ENCODE measurements at regions not wholly inside any gene's neighbourhood (a gene's known extent, or its start where the extent isn't known, plus 50 kb on each side); places are given as distances from the start of the nearest gene placed in this dataset.
"Not testable (repeated sequence)": the region's sequence is repeated elsewhere in the genome, so short reads cannot be mapped to it uniquely, and the experiment has no call there.

GRCh38 chr18:15001795-15002107 is 253.8 kb downstream of the ANKRD30B start:
- TF ChIP-seq, protein P1, sequence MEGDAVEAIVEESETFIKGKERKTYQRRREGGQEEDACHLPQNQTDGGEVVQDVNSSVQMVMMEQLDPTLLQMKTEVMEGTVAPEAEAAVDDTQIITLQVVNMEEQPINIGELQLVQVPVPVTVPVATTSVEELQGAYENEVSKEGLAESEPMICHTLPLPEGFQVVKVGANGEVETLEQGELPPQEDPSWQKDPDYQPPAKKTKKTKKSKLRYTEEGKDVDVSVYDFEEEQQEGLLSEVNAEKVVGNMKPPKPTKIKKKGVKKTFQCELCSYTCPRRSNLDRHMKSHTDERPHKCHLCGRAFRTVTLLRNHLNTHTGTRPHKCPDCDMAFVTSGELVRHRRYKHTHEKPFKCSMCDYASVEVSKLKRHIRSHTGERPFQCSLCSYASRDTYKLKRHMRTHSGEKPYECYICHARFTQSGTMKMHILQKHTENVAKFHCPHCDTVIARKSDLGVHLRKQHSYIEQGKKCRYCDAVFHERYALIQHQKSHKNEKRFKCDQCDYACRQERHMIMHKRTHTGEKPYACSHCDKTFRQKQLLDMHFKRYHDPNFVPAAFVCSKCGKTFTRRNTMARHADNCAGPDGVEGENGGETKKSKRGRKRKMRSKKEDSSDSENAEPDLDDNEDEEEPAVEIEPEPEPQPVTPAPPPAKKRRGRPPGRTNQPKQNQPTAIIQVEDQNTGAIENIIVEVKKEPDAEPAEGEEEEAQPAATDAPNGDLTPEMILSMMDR (IDR thresholded peaks at IDR 0.05): not testable (repeated sequence)
- not testable (repeated sequence) for TF ChIP-seq SP1 (CRISPR knock-in tag; conservative IDR thresholded peaks at IDR 0.05); GABPB1 (CRISPR knock-in tag; IDR thresholded peaks at IDR 0.05); TEAD4 (CRISPR knock-in tag; IDR thresholded peaks at IDR 0.05); ARID4B (CRISPR knock-in tag; IDR thresholded peaks at IDR 0.05; ENCODE audit: borderline replicate concordance); NR2C2 (CRISPR knock-in tag; IDR thresholded peaks at IDR 0.05); E2F5 (CRISPR knock-in tag; IDR thresholded peaks at IDR 0.05); NFE2L1 (CRISPR knock-in tag; IDR thresholded peaks at IDR 0.05); ZNF416 (CRISPR knock-in tag; IDR thresholded peaks at IDR 0.05); TCF7 (CRISPR knock-in tag; IDR thresholded peaks at IDR 0.05; ENCODE audit: low read depth); MXD4 (CRISPR knock-in tag; IDR thresholded peaks at IDR 0.05; ENCODE audit: borderline replicate concordance); CBFB (CRISPR knock-in tag; IDR thresholded peaks at IDR 0.05; ENCODE audit: low read depth)
- TF ChIP-seq, protein P2, sequence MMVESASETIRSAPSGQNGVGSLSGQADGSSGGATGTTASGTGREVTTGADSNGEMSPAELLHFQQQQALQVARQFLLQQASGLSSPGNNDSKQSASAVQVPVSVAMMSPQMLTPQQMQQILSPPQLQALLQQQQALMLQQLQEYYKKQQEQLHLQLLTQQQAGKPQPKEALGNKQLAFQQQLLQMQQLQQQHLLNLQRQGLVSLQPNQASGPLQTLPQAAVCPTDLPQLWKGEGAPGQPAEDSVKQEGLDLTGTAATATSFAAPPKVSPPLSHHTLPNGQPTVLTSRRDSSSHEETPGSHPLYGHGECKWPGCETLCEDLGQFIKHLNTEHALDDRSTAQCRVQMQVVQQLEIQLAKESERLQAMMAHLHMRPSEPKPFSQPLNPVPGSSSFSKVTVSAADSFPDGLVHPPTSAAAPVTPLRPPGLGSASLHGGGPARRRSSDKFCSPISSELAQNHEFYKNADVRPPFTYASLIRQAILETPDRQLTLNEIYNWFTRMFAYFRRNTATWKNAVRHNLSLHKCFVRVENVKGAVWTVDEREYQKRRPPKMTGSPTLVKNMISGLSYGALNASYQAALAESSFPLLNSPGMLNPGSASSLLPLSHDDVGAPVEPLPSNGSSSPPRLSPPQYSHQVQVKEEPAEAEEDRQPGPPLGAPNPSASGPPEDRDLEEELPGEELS (CRISPR knock-in tag; IDR thresholded peaks at IDR 0.05): not testable (repeated sequence)

Data from WTC11 (cell line).